B cell (primary cell): ENCODE measurements at regions not wholly inside any gene's neighbourhood (a gene's known extent, or its start where the extent isn't known, plus 50 kb on each side); places are given as distances from the start of the nearest gene placed in this dataset.

ENCODE experiments used
- EZH2 ChIP-seq: IDR thresholded peaks from 2 replicates; pipeline ENCODE4 v1.6.1; 2012; ENCODE audit warnings: borderline replicate concordance, low read depth, mild to moderate bottlenecking, moderate library complexity, low read length; ENCODE audit not compliant: insufficient read depth, poor library complexity, severe bottlenecking
- TF ChIP-seq, protein P1 (sequence below): fragments of 200-600 bp; IDR thresholded peaks from one replicate; pipeline ENCODE4 v1.8.0; 2022; ENCODE audit warnings: antibody characterized with exemption, mild to moderate bottlenecking

DNA sequence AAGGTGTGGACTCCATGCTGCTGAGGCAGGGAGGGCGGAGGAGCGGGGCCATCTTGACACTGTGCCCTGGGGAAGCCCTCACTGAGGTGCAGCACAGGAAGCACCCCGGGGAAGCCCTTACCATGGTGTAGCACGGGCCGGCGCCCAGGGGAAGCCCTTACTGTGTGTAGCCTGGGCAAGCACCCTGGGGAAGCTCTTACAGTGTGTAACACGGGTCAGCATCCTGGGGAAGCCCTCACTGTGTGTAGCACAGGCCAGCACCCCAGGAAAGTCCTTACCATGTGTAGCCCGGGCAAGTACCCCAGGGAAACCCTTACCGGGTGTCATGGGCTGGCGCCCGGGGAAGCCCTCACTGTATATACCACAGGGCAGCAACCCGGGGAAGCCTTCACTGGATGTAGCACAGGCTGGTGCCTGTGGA is 62.6 kb upstream of the ZNF354B start:
- TF ChIP-seq, protein P1, sequence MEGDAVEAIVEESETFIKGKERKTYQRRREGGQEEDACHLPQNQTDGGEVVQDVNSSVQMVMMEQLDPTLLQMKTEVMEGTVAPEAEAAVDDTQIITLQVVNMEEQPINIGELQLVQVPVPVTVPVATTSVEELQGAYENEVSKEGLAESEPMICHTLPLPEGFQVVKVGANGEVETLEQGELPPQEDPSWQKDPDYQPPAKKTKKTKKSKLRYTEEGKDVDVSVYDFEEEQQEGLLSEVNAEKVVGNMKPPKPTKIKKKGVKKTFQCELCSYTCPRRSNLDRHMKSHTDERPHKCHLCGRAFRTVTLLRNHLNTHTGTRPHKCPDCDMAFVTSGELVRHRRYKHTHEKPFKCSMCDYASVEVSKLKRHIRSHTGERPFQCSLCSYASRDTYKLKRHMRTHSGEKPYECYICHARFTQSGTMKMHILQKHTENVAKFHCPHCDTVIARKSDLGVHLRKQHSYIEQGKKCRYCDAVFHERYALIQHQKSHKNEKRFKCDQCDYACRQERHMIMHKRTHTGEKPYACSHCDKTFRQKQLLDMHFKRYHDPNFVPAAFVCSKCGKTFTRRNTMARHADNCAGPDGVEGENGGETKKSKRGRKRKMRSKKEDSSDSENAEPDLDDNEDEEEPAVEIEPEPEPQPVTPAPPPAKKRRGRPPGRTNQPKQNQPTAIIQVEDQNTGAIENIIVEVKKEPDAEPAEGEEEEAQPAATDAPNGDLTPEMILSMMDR = no peak
- no peak for TF ChIP-seq EZH2
